Posterior vena cava (tissue), 2 donors: ENCODE measurements at regions not wholly inside any gene's neighbourhood (a gene's known extent, or its start where the extent isn't known, plus 50 kb on each side); places are given as distances from the start of the nearest gene placed in this dataset.
"Not testable (repeated sequence)": the region's sequence is repeated elsewhere in the genome, so short reads cannot be mapped to it uniquely, and the experiment has no call there.

Experiments used
- DNase-seq: peaks from one replicate; pipeline ENCODE4 v3.0.0-alpha.2; 2020; ENCODE audit warnings: low spot score
- intact Hi-C, 2 donors: fragments of 100-400 bp; cut with DNase I; formaldehyde crosslinking; loops; one replicate each; pipeline versions ENCODE4 v1.14.1 to v1.14.2; 2022 to 2023
- donor health status: DM: yes; HTN: yes; CAD: no.
- donor health status: DM: yes; HTN: yes; CAD: no.

DNA sequence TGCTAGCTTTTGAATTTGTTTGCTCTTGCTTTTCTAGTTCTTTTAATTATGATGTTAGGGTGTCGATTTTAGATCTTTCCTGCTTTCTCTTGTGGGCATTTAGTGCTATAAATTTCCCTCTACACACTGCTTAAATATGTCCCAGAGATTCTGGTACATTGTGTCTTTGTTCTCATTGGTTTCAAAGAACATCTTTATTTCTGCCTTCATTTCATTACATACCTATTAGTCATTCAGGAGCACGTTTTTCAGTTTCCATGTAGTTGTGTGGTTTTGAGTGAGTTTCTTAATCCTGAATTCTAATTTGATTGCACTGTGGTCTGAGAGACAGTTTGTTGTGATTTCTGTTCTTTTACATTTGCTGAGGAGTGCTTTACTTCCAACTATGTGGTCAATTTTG is 51.2 kb upstream of the MB21D2 start:
- intact Hi-C loops, DNase-seq: not testable (repeated sequence)

DNA sequence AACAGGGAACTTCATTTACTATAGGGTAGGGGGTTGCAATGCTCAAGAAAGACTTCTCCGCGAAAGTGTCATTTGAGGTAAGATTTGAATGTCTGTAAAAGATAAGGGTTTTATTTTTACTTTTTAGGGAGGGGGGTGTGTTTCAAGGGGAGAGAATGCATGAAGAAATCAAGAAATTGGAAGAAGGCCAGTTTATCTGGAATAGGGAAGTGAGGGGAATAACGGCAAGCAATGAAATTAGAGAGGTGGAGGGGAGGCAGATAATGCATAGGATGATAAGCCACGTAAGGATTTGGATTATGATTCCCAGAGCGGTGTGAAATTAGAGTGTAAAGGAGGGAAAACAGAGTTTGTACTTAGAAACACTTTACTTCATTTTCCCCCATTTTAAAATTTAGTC is 63.0 kb upstream of the MB21D2 start:
- intact Hi-C loops = no loop called here
- DNase-seq = no peak

DNA sequence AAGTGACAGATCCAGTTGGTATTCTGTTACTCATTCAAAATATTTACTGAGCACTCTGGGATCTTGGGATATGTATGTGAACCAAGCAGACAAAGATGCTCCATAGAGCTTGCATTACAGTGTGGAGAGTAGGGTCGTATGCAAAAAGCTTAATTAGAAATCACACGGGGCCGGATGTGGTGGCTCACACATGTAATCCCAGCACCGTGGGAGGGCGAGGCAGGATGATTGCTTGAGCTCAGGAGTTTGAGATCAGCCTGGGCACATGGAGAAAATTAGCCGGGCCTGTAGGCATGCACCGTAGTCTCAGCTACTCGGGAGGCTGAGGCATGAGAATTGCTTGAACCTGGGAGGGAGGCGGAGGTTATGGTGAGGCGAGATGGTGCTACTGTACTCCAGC is 68.7 kb upstream of the MB21D2 start:
- intact Hi-C loops = no loop called here
- DNase-seq = no peak

DNA sequence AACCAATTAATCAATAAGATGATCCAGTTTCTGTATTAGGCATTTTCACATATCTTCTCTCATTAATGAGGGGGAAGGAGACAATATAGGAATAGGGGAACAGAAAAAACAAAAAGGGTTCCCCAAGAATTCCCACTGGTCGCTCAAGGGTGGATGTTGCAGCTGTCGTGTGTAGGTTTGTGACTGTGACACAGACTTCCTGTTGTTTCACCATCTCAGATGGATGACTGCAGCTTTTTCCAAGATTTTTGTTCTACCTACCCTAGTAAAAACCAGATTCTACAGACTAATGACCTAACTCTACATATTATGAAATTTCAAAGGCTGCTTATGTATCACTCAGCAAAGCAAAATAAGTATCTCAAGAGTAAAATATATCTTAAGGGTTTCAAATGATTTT is 73.7 kb upstream of the MB21D2 start:
- DNase-seq = no peak
- intact Hi-C loops = no loop called here

DNA sequence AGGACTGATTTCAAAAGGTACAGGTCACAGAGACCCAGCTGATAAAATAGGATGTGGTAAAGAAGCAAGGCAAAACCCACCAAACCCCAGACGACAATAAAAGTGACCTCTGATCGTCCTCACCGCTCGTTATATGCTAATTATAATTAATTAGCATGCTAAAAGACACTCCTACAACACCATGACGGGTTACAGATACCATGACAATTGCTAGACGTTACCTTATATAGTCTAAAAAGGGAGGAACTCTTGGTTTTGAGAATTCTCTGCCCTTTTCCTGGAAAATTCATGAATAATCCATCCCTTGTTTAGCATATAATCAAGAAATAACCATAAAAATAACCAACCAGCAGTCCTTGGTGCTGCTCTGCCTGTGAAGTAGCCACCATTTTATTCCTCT is 74.7 kb upstream of the MB21D2 start:
- intact Hi-C loops = no loop called here

DNA sequence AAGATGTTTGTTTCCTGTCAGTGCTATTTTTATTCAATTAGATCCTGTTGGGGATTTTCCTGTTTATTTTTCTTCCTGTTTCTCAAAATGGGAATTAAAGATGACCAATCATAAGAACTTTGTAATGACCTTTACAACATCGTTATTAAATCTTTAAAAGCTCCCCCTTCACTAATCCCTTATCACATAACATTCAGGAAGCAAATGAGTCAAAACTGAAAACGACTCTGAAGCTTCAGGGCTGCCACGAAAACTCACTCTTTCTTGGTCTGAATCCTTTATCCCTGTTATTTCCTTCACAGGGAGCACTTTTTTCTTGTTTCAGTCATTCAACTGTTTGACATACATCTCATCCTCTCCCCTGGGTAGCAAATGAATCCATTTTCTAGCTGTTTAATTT is 75.8 kb upstream of the MB21D2 start:
- no peak for DNase-seq
- intact Hi-C loops = no loop called here

More for the DNA sequence above, 74.7 kb upstream of the MB21D2 start:
- no peak for DNase-seq

DNA sequence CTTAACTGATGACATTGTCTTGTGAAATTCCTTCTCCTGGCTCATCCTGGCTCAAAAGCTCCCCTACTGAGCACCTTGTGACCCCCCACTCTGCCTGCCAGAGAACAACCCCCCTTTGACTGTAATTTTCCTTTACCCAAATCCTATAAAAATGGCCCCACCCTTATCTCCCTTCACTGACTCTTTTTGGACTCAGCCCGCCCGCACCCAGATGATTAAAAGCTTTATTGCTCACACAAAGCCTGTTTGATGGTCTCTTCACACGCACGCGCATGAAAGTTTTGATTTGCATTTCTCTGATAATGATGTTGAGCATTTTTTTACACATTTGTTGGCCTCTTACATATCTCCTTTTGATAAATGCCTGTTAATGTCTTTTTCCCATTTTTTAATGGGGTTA is 83.5 kb upstream of the MB21D2 start:
- intact Hi-C loops, DNase-seq: not testable (repeated sequence)

DNA sequence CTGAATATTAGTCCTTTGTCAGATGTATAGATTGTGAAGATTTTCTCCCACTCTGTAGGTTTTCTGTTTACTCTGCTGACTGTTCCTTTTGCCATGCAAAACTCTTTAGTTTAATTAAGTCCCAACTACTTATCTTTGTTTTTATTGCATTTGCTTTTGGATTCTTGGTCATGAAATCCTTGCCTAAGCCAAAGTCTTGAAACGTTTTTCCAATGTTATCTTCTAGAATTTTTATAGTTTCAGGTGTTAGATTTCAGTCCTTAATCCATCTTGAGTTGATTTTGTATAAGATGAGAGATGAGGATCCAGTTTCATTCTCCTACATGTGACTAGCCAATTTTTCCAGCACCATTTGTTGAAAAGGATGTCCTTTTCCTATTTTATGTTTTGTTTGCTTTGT is 86.0 kb upstream of the MB21D2 start:
- DNase-seq, intact Hi-C loops: not testable (repeated sequence)

DNA sequence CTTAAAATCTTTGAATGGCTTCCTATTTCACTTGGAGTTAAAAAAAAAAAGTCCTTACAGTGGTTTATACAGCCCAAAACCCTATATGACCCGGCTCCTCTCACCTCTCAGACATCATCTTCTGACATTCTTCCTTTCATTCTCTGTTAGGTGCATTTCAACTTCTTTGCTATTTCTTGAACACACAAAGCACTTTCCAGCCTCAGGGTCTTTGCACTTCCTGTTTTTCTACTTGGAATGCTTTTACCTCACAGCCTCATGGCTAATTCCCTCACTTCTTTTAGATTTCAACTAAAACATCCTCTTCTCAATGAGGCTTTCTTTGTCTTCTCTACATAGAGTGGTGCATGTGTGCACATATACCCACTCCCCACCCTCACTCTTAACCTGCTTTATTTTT is 91.0 kb upstream of the MB21D2 start:
- intact Hi-C loops = no loop called here
- no peak for DNase-seq

DNA sequence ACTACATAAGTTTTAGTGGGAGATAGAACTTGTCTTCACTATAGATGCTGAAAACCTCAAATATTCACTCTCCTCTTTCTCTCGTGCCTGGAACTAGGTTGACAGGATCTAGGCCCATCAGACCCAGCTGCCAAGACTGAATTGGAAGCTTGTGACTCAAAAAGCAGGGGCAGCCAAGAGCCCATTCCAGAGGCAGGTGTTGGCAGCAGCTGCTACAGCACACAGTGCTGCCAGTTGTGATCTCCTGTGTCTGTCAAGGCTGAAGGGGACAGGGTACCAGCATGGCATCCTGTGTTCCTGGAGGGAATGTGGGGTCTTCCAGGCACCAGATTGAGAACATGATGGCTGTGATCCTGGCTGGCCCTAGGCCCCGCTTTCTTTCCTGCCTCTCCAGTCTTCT is 92.5 kb upstream of the MB21D2 start:
- intact Hi-C loops = no loop called here
- DNase-seq = no peak

DNA sequence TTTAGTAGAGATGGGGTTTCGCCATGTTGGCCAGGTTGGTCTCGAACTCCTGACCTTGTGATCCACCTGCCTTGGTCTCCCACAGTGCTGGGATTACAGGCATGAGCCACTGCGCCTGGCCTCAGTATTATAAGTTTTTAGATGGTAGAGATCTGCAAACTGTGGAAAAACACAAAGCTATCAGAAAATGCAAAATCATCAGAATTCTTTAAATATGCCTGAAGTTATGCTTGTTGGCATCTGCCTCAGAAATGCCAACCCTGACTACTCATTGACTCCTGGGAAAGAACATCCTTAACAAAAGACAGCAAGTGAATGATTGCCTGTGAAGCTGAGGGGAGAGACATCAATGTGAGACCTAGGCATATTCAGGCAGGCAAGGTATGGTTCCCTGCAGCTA is 94.3 kb upstream of the MB21D2 start:
- intact Hi-C loops = no loop called here
- DNase-seq = no peak

DNA sequence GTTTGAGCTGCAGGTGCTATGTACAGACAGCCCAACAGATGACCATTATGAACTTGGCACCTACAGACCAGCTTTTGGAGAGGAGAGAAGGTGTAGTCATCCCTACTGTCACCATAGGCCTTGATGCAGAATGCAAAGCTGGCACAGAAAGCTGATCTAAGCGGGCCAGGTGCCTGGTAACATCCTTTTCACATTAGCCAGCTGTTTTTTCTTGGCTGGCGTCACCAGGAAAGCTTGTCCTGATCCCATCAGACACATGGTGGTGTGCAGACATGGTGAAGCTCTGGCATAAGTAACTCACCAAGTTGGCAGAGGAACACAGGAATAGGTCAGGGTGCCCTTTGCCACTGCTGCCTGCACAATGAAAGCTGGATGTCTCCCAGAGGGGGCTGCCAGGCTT is 97.2 kb upstream of the MB21D2 start:
- DNase-seq = no peak
- intact Hi-C loops = no loop called here

DNA sequence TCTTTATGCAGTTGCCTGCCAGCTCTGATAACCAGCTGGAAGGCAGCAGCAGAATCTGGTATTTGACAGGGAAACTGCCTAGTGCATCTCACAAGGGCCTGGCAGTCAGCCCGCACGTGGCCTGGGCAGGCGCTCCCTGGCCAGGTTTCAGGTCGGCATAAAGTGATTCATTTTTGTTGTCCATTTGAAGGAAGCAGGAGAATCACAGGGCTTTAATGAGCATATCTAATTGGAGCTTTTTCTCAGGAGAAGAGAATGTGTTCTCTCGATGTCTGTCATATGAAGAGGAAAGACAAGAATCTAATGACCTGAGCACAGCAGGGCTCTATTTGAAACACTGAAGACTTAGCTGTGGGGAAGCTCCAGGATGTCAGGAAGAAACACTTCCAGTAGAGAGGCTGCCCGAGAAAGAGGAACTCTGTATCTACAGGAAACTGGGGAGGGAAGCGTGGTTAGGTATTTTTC is 98.8 kb upstream of the MB21D2 start:
- DNase-seq = no peak
- intact Hi-C loops = no loop called here

DNA sequence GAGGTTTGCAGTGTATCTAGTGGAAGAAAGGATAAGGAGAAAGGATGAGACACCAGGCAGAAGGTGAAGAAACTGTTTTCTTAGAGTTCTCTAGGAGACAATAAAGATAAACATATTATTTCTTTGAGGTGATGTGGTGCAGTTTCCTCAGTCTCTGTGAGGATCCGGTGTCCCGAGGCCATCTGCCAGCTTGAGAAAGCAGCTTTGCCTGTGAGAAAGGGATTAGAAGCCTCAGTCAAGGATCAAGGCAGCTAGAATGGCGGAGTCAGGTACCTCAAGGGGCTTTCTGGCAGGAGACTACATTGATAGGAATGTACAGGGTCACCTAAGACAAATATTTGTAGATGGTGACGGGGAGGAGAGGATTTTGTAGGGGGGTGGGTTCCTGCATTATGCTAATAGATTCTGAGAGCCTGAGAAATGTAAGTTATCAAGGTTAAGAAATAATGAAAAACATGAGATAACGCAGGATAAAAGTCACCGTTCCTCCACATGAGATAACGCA is 103.9 kb upstream of the MB21D2 start:
- intact Hi-C loops = no loop called here

DNA sequence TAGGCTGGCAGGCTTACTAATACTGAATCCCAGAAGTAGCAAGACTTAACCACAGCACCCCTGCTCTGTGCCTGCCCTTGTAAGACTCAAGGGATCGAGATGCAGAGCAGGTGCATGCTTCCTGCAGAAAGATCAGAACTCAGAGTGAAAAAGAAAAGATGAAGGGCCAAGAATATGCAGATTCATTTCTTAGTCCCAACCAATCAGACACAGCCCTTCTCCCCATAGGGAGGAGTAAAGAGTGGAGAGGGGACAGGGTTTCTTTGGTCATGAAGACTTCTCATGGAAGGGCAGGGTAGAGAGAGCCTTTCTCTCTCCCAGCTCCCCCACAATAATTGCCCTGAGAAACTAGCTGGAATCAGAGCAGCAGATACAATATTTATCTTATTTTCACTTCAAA is 105.6 kb upstream of the MB21D2 start:
- intact Hi-C loops = no loop called here
- DNase-seq = no peak

More for the DNA sequence above, 103.9 kb upstream of the MB21D2 start:
- no peak for DNase-seq

DNA sequence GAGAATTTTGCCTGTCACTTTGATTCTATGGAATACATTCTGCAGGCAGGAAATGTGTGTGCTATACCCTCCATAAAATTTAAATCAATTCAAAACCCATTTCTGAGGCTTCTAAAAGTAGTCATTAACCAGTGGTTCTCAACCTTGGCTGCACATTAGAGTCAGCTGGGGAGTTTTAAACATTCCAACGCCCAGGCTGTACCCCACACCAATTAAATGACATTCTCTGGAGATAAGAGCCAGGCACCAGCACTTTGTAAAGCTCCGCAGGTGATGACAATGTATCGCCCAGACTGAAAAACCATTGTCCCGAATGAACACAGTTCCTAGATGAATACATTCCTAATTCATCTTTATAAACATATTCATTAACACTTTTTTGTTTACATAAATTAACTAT is 110.6 kb upstream of the MB21D2 start:
- intact Hi-C loops = no loop called here
- no peak for DNase-seq

DNA sequence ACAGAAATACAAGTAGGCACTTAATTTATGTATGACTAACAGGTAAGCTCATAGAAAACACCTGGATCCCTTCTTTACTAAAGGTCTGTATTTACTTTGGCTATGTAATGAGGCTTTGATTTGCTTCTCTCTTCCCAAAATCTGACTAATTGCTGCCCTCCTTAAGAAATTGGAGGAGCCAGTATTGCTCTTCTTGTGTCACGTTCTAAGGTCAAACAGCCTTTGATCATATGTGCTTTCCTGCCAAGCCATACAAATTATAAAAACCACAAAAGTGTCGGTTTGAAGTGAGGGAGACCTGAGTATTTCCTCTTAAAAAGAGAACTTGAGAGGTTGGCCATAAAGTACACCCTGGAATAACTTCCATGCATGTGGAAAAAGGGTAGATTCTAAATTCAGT is 112.1 kb upstream of the MB21D2 start:
- DNase-seq = no peak
- intact Hi-C loops = no loop called here

DNA sequence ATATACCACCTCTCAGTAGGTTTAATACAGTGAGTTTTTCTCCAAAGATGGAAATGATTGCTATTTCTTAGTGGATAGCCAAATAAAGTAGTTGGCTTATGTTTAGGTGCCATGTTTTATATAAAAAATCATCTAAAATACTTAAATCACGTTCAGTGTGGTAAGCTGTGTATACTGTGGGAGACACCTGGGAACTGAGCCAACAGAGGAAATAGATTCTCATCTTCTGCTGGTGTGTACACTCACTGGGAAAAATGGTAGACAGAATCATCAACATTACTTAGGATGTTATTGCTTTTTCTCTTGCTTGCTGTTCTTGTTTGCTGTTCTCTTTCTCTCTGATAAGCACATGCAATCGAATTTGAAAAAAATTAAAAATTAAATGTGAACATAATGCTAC is 112.6 kb upstream of the MB21D2 start:
- intact Hi-C loops = no loop called here
- no peak for DNase-seq

DNA sequence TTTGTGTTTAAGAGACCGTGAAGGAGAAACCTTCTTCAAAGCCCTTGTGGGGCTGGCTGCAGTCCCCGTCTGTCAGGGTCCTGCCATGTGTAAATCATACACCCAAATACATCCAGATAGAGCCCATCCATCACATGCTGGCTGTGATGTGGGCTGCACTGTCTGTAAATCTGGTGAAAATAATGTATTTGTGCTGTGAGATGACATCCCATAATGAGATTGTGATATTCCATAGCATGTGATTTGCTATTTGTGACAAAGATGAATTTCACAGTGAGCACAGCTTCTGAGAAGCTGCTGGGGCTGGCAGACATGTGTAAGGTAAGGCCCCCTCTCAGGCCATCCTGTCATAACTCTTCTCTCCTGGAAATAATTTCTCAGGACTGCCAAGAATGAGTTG is 114.3 kb upstream of the MB21D2 start:
- DNase-seq = no peak
- intact Hi-C loops = no loop called here

DNA sequence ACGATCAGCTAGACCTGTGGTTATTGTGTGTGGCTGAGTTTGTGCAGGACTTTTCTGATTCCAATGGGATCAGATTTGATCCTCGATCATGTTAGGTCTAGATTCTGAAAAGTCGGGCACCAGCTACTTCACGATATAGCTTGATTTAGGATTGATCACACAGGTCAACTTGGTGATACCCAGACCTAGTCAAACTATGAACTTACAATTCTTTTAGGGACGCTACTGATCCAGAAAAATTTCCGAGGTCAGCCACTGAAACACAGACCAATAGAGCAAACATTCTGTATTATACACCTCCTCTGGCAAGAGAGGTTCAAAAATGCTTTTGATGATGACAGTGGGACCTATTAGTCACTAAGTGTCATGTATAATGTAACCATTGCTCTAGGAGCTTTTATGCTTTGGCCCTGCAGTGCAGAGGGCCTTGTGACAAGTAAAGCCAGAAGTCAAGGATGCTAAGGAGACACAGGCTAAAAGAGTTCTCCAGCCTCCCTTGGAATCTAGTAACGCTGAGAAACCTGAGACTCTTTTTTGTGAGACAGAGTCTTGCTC is 115.6 kb upstream of the MB21D2 start:
- intact Hi-C loops = no loop called here
- no peak for DNase-seq

DNA sequence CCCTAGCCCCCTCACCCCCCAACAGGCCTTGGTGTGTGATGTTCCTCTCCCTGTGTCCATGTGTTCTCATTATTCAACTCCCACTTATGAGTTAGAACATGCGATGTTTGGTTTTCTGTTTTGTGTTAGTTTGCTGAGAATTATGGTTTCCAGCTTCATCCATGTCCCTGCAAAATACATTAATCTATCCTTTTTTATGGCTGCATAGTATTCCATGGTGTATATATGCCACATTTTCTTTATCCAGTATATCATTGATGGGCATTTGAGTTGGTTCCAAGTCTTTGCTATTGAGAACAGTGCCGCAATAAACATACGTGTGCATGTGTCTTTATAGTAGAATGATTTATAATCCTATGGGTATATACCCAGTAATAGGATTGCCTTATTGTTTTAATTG is 120.2 kb upstream of the MB21D2 start:
- not testable (repeated sequence) for DNase-seq
- intact Hi-C loops = loop anchor here (2.0 to 5.0 kb wide), 2 partner anchors 221 kb away; no protein-coding TSS in a partner anchor

DNA sequence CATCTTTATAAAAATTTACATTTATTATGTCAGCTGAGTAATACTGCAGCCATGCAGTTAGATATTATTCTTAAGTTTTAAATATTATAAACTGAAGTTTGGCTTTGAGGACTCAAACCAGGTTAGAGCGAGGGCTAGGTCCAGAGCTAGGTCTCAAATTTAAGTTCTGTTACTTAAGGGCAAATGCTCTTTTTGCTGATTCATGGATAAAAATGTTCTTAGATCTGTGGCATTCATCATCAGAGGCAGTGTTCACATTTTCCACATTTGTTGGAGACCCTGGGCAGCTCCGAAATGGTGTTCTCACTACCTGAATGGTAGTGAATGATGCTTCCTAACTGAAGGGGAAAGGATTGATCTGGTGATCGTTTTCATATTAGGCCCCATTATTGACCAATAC is 121.4 kb upstream of the MB21D2 start:
- intact Hi-C loops = loop anchor here in 1 of 2 donors (5.0 kb wide), 1 partner anchor 222 kb away; no protein-coding TSS in a partner anchor

More for the DNA sequence above, 121.4 kb upstream of the MB21D2 start:
- no peak for DNase-seq
